CD4-positive, alpha-beta T cell treated with Interleukin-10 for 1 hour (primary cell): ENCODE measurements at regions not wholly inside any gene's neighbourhood (a gene's known extent, or its start where the extent isn't known, plus 50 kb on each side); places are given as distances from the start of the nearest gene placed in this dataset.
A peak's percentile ranks its signal among the peaks of the same experiment; 100 is the strongest.
"Not testable (repeated sequence)": the region's sequence is repeated elsewhere in the genome, so short reads cannot be mapped to it uniquely, and the experiment has no call there.

ENCODE experiments used
- DNase-seq: peaks from one replicate; pipeline ENCODE4 v3.0.0-alpha.2; 2020

- no peak for DNase-seq
These were observed 51.3 kb upstream of the SUB1 start for GRCh38 chr5:32534041-32534440.

- DNase-seq: peak; percentile 79
These were observed 53.4 kb upstream of the SUB1 start for GRCh38 chr5:32531885-32532520.

GRCh38 chr5:32527321-32527720 lies 58.0 kb upstream of the SUB1 start:
- DNase-seq: not testable (repeated sequence)

GRCh38 chr5:32526810-32527209 lies 58.5 kb upstream of the SUB1 start:
- no peak for DNase-seq

- DNase-seq: peak; percentile 14
These were observed 61.7 kb upstream of the SUB1 start for GRCh38 chr5:32523625-32524024.

- peak; percentile 48 for DNase-seq
These were observed 62.8 kb upstream of the SUB1 start for GRCh38 chr5:32522429-32523143.

GRCh38 chr5:32521481-32521880 lies 63.9 kb upstream of the SUB1 start:
- no peak for DNase-seq

GRCh38 chr5:32520972-32521371 lies 64.4 kb upstream of the SUB1 start:
- DNase-seq: no peak

GRCh38 chr5:32520356-32520755 lies 65.0 kb upstream of the SUB1 start:
- DNase-seq: no peak

- no peak for DNase-seq
These were observed 65.8 kb upstream of the SUB1 start for GRCh38 chr5:32519508-32519907.

- DNase-seq: no peak
These were observed 70.3 kb upstream of the ZFR start for GRCh38 chr5:32514806-32515205.

GRCh38 chr5:32512926-32513325 lies 68.4 kb upstream of the ZFR start:
- no peak for DNase-seq

- DNase-seq: no peak
These were observed 67.3 kb upstream of the ZFR start for GRCh38 chr5:32511776-32512374.

GRCh38 chr5:32510860-32511259 lies 66.3 kb upstream of the ZFR start:
- no peak for DNase-seq

GRCh38 chr5:32508806-32509805 lies 64.6 kb upstream of the ZFR start:
- DNase-seq: no peak

- no peak for DNase-seq
These were observed 63.3 kb upstream of the ZFR start for GRCh38 chr5:32507738-32508434.

- no peak for DNase-seq
These were observed 62.3 kb upstream of the ZFR start for GRCh38 chr5:32506799-32507198.

GRCh38 chr5:32506201-32506661 lies 61.7 kb upstream of the ZFR start:
- DNase-seq: no peak

- DNase-seq: no peak
These were observed 61.2 kb upstream of the ZFR start for GRCh38 chr5:32505756-32506155.

GRCh38 chr5:32504989-32505596 lies 60.6 kb upstream of the ZFR start:
- peak; percentile 5 for DNase-seq

GRCh38 chr5:32504329-32504988 lies 59.9 kb upstream of the ZFR start:
- no peak for DNase-seq
